ENCODE measurements at regions not wholly inside any gene's neighbourhood (a gene's known extent, or its start where the extent isn't known, plus 50 kb on each side); places are given as distances from the start of the nearest gene placed in this dataset.

DNA sequence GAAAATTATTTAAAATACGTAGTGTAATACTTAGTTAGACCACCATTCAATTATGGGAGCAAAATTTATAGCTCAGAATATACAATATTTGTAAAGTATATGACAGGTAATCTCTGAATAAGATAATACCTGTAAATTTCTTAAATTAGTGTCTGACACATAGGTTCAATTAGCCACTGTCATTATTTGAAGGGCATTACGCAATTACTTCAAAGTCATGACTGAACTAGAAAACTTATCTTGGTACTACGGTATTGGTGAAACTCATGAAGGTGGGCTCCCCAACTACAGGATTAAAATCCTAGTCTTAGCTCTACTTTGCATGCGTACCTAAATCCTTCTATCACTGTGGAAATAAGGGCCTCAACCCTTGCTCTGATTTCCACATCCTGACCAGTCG, 860.7 kb downstream of the PCDH19 start:
- no peak overlapping the region for H3K4ac ChIP-seq (ENCODE audit: low read depth, low read length)
- no CpG with 5 or more reads among the region's 5 CpGs for WGBS (ENCODE audit: extremely low coverage, insufficient coverage, low lambda C conversion rate)

GRCh38 chrX:99522450-99522849, 887.6 kb downstream of the PCDH19 start:
- Histone ChIP-seq H3K27me3 (ENCODE audit: insufficient read depth, low read length, poor library complexity) (no peaks in the 10 kb centered on the region), H4K5ac (ENCODE audit: low read length) (no peak overlapping the region), H2BK15ac (replicated peaks; ENCODE audit: low read depth) (no peak overlapping the region), H2BK5ac (ENCODE audit: low read length) (no peak overlapping the region), H3K56ac (ENCODE audit: low read length) (no peak overlapping the region), H3K23ac (ENCODE audit: low read length) (no peak overlapping the region), H2AK5ac (ENCODE audit: low read length) (no peak overlapping the region), H3K4ac (ENCODE audit: low read depth, low read length) (no peak overlapping the region), H3K18ac (ENCODE audit: low read length) (no peak overlapping the region), H2BK120ac (ENCODE audit: low read depth, low read length) (no peak overlapping the region), H3K79me1 (ENCODE audit: low read length) (no peaks in the 10 kb centered on the region), H3K27ac (ENCODE audit: low read depth, low read length) (no peak overlapping the region), H3K4me3 (ENCODE audit: low read length) (no peak overlapping the region), H3K79me2 (ENCODE audit: control insufficient read depth, insufficient read depth, low read length) (no peaks in the 10 kb centered on the region), H3K4me1 (ENCODE audit: control insufficient read depth, low read depth, low read length) (no peaks in the 10 kb centered on the region), H3K4me2 (ENCODE audit: low read length) (no peak overlapping the region), H4K8ac (ENCODE audit: low read depth, low read length) (no peak overlapping the region), H3K36me3 (ENCODE audit: control insufficient read depth, insufficient read depth, low read length) (no peaks in the 10 kb centered on the region), H3K9ac (ENCODE audit: low read length) (no peak overlapping the region)
- DNase-seq: no peak

More for the DNA sequence above, 860.7 kb downstream of the PCDH19 start:
- H3K27me3 ChIP-seq (ENCODE audit: insufficient read depth, low read length, poor library complexity): no peaks in the 10 kb centered on the region
- H3K9ac ChIP-seq (ENCODE audit: low read length): no peak overlapping the region
- H3K79me1 ChIP-seq (ENCODE audit: low read length): no peaks in the 10 kb centered on the region
- no peak overlapping the region for H3K4me2 ChIP-seq (ENCODE audit: low read length)
- no peak overlapping the region for H3K4me3 ChIP-seq (ENCODE audit: low read length)
- no peak overlapping the region for H3K23ac ChIP-seq (ENCODE audit: low read length)
- no peak overlapping the region for H4K8ac ChIP-seq (ENCODE audit: low read depth, low read length)
- H2BK15ac ChIP-seq (replicated peaks; ENCODE audit: low read depth): no peak overlapping the region
- no peak overlapping the region for H4K5ac ChIP-seq (ENCODE audit: low read length)
- H2BK5ac ChIP-seq (ENCODE audit: low read length): no peak overlapping the region
- no peak overlapping the region for H3K18ac ChIP-seq (ENCODE audit: low read length)
- no peak overlapping the region for H3K27ac ChIP-seq (ENCODE audit: low read depth, low read length)
- no peak overlapping the region for H2BK120ac ChIP-seq (ENCODE audit: low read depth, low read length)
- no peaks in the 10 kb centered on the region for H3K79me2 ChIP-seq (ENCODE audit: control insufficient read depth, insufficient read depth, low read length)
- no peaks in the 10 kb centered on the region for H3K36me3 ChIP-seq (ENCODE audit: control insufficient read depth, insufficient read depth, low read length)
- no peaks in the 10 kb centered on the region for H3K4me1 ChIP-seq (ENCODE audit: control insufficient read depth, low read depth, low read length)
- H3K56ac ChIP-seq (ENCODE audit: low read length): no peak overlapping the region
- no peak overlapping the region for H2AK5ac ChIP-seq (ENCODE audit: low read length)
- DNase-seq: no peak

DNA sequence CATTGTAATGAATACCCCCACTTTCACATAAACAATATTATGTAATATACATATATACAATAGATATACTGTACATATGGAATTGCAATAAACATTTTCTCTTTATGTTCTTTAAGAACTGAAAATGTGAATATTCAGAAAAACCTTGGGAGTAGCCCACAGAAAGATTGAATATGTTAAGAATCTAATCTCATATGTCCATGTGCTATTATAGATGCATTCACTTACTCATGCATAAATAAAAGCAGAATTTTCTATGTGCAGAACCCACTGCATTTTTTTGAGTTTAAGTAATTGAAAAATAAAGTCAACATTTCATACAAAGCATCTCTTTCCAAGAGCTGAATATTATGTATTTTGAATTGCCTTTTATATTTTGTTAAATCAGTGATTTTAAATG, 902.3 kb downstream of the PCDH19 start:
- H2BK5ac ChIP-seq (ENCODE audit: low read length): no peak overlapping the region
- H3K27me3 ChIP-seq (ENCODE audit: insufficient read depth, low read length, poor library complexity): no peaks in the 10 kb centered on the region
- no peak overlapping the region for H4K5ac ChIP-seq (ENCODE audit: low read length)

DNA sequence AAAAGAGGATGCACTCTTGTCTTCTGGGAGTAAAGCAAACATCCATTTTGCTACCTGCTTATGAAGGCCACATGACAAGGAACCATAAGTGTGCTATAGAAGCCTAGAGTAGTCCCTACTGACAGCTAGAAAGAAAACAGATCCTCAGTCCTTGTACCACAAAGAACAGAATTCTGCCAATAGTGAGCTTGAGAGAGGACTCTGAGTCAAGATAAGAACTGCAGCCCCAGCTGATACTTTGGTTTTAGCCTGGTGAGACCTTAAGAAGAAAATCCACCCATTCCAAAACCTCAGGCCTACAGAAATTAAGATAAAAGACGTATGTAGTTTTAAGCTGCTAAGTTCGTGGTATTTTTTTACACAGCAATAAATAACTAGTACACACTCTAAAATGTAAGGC, 914.6 kb downstream of the PCDH19 start:
- H2AK5ac ChIP-seq (ENCODE audit: low read length): no peak overlapping the region
- no peak overlapping the region for H3K23ac ChIP-seq (ENCODE audit: low read length)
- H3K79me1 ChIP-seq (ENCODE audit: low read length): no peaks in the 10 kb centered on the region
- no peak overlapping the region for H3K9ac ChIP-seq (ENCODE audit: low read length)
- DNase-seq: no peak
- no peaks in the 10 kb centered on the region for H3K27me3 ChIP-seq (ENCODE audit: insufficient read depth, low read length, poor library complexity)
- no peaks in the 10 kb centered on the region for H3K4me1 ChIP-seq (ENCODE audit: control insufficient read depth, low read depth, low read length)
- no peaks in the 10 kb centered on the region for H3K36me3 ChIP-seq (ENCODE audit: control insufficient read depth, insufficient read depth, low read length)
- H3K4ac ChIP-seq (ENCODE audit: low read depth, low read length): no peak overlapping the region
- no CpG with 5 or more reads among the region's 2 CpGs for WGBS (ENCODE audit: extremely low coverage, insufficient coverage, low lambda C conversion rate)
- H3K56ac ChIP-seq (ENCODE audit: low read length): no peak overlapping the region
- H3K18ac ChIP-seq (ENCODE audit: low read length): no peak overlapping the region
- no peak overlapping the region for H4K8ac ChIP-seq (ENCODE audit: low read depth, low read length)
- no peaks in the 10 kb centered on the region for H3K79me2 ChIP-seq (ENCODE audit: control insufficient read depth, insufficient read depth, low read length)
- no peak overlapping the region for H2BK15ac ChIP-seq (replicated peaks; ENCODE audit: low read depth)
- H3K4me3 ChIP-seq (ENCODE audit: low read length): no peak overlapping the region
- H3K4me2 ChIP-seq (ENCODE audit: low read length): no peak overlapping the region
- no peak overlapping the region for H2BK5ac ChIP-seq (ENCODE audit: low read length)
- H3K27ac ChIP-seq (ENCODE audit: low read depth, low read length): no peak overlapping the region
- no peak overlapping the region for H4K5ac ChIP-seq (ENCODE audit: low read length)
- no peak overlapping the region for H2BK120ac ChIP-seq (ENCODE audit: low read depth, low read length)

More for the DNA sequence above, 902.3 kb downstream of the PCDH19 start:
- H3K18ac ChIP-seq (ENCODE audit: low read length): no peak overlapping the region
- no peak overlapping the region for H4K8ac ChIP-seq (ENCODE audit: low read depth, low read length)
- H3K4me1 ChIP-seq (ENCODE audit: control insufficient read depth, low read depth, low read length): no peaks in the 10 kb centered on the region
- no peak overlapping the region for H3K4ac ChIP-seq (ENCODE audit: low read depth, low read length)
- H3K79me2 ChIP-seq (ENCODE audit: control insufficient read depth, insufficient read depth, low read length): no peaks in the 10 kb centered on the region
- H3K4me3 ChIP-seq (ENCODE audit: low read length): no peak overlapping the region
- H3K23ac ChIP-seq (ENCODE audit: low read length): no peak overlapping the region
- no peak overlapping the region for H2BK120ac ChIP-seq (ENCODE audit: low read depth, low read length)
- no peaks in the 10 kb centered on the region for H3K36me3 ChIP-seq (ENCODE audit: control insufficient read depth, insufficient read depth, low read length)
- H3K9ac ChIP-seq (ENCODE audit: low read length): no peak overlapping the region
- no peak overlapping the region for H2AK5ac ChIP-seq (ENCODE audit: low read length)
- no peaks in the 10 kb centered on the region for H3K79me1 ChIP-seq (ENCODE audit: low read length)
- no peak overlapping the region for H2BK15ac ChIP-seq (replicated peaks; ENCODE audit: low read depth)
- DNase-seq: no peak
- H3K4me2 ChIP-seq (ENCODE audit: low read length): no peak overlapping the region
- H3K56ac ChIP-seq (ENCODE audit: low read length): no peak overlapping the region
- H3K27ac ChIP-seq (ENCODE audit: low read depth, low read length): no peak overlapping the region

DNA sequence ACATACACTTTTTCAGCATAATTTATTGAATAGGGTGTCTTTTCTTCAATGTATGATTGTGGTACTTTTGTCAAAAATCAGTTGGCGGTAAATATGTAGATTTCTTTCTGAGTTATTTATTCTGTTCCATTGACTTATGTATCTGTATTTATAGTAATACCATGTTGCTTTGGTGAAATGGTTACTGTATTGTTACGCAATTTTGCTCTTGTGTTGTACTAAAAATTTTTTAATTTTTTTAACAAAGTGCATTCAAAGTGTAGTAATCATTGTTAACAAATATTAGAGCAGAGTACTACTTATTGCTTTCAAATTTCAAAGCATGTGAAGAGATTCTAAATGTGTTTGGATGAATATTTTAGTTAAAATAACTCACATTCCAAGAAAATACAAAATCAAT, 915.4 kb downstream of the PCDH19 start:
- no peak for DNase-seq
- Histone ChIP-seq H3K4me1 (ENCODE audit: control insufficient read depth, low read depth, low read length) (no peaks in the 10 kb centered on the region), H3K9ac (ENCODE audit: low read length) (no peak overlapping the region), H3K56ac (ENCODE audit: low read length) (no peak overlapping the region), H3K79me1 (ENCODE audit: low read length) (no peaks in the 10 kb centered on the region), H3K36me3 (ENCODE audit: control insufficient read depth, insufficient read depth, low read length) (no peaks in the 10 kb centered on the region), H3K27ac (ENCODE audit: low read depth, low read length) (no peak overlapping the region), H2BK15ac (replicated peaks; ENCODE audit: low read depth) (no peak overlapping the region), H4K8ac (ENCODE audit: low read depth, low read length) (no peak overlapping the region), H3K23ac (ENCODE audit: low read length) (no peak overlapping the region), H3K27me3 (ENCODE audit: insufficient read depth, low read length, poor library complexity) (no peaks in the 10 kb centered on the region), H3K4ac (ENCODE audit: low read depth, low read length) (no peak overlapping the region), H3K4me3 (ENCODE audit: low read length) (no peak overlapping the region), H3K18ac (ENCODE audit: low read length) (no peak overlapping the region), H2BK5ac (ENCODE audit: low read length) (no peak overlapping the region), H2BK120ac (ENCODE audit: low read depth, low read length) (no peak overlapping the region), H2AK5ac (ENCODE audit: low read length) (no peak overlapping the region), H3K4me2 (ENCODE audit: low read length) (no peak overlapping the region), H4K5ac (ENCODE audit: low read length) (no peak overlapping the region), H3K79me2 (ENCODE audit: control insufficient read depth, insufficient read depth, low read length) (no peaks in the 10 kb centered on the region)
- WGBS (ENCODE audit: extremely low coverage, insufficient coverage, low lambda C conversion rate): no CpG with 5 or more reads among the region's 2 CpGs

GRCh38 chrX:99480728-99481127, 929.3 kb downstream of the PCDH19 start:
- no peaks in the 10 kb centered on the region for H3K27me3 ChIP-seq (ENCODE audit: insufficient read depth, low read length, poor library complexity)
- no peak overlapping the region for H2BK5ac ChIP-seq (ENCODE audit: low read length)
- H3K4me3 ChIP-seq (ENCODE audit: low read length): no peak overlapping the region
- DNase-seq: no peak
- no peak overlapping the region for H3K23ac ChIP-seq (ENCODE audit: low read length)
- H3K18ac ChIP-seq (ENCODE audit: low read length): no peak overlapping the region
- no peak overlapping the region for H3K4me2 ChIP-seq (ENCODE audit: low read length)
- H4K8ac ChIP-seq (ENCODE audit: low read depth, low read length): no peak overlapping the region
- no peaks in the 10 kb centered on the region for H3K79me1 ChIP-seq (ENCODE audit: low read length)
- WGBS (ENCODE audit: extremely low coverage, insufficient coverage, low lambda C conversion rate): no CpG with 5 or more reads among the region's 1 CpG
- no peak overlapping the region for H2BK120ac ChIP-seq (ENCODE audit: low read depth, low read length)
- H2BK15ac ChIP-seq (replicated peaks; ENCODE audit: low read depth): no peak overlapping the region
- H3K79me2 ChIP-seq (ENCODE audit: control insufficient read depth, insufficient read depth, low read length): no peaks in the 10 kb centered on the region
- no peak overlapping the region for H3K9ac ChIP-seq (ENCODE audit: low read length)
- no peak overlapping the region for H3K56ac ChIP-seq (ENCODE audit: low read length)
- H3K36me3 ChIP-seq (ENCODE audit: control insufficient read depth, insufficient read depth, low read length): no peaks in the 10 kb centered on the region
- H2AK5ac ChIP-seq (ENCODE audit: low read length): no peak overlapping the region
- no peak overlapping the region for H4K5ac ChIP-seq (ENCODE audit: low read length)
- no peak overlapping the region for H3K27ac ChIP-seq (ENCODE audit: low read depth, low read length)
- H3K4me1 ChIP-seq (ENCODE audit: control insufficient read depth, low read depth, low read length): no peaks in the 10 kb centered on the region
- no peak overlapping the region for H3K4ac ChIP-seq (ENCODE audit: low read depth, low read length)

Data from mesendoderm (in vitro differentiated cells).